22Rv1 (cell line): ENCODE measurements at regions not wholly inside any gene's neighbourhood (a gene's known extent, or its start where the extent isn't known, plus 50 kb on each side); places are given as distances from the start of the nearest gene placed in this dataset.

ENCODE experiments used
- ZFX ChIP-seq: fragments of 450-650 bp; IDR thresholded peaks from 2 replicates; pipeline ENCODE4 v1.6.1; 2017; ENCODE audit warnings: antibody characterized with exemption, borderline replicate concordance
- TF ChIP-seq, protein P1 (sequence below): fragments of 450-650 bp; IDR thresholded peaks from 2 replicates; pipeline ENCODE4 v1.5.1; 2017; ENCODE audit warnings: mild to moderate bottlenecking

DNA sequence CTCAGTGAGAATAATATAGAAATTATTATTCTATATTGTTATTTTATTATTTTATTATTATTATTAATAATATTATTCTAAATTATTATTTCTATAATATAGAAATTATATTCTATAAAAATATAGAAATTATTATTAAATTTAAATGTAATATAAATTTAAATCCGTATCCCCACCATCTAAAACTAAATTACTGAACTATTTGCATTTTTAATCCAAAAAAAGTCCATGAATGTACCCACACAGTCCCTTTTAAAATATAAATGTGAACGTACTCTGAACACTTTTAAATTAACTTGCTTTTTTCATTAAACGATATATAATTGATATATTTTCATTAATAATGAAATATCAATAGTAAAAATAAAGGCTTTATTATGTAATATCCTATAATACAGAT, 248.3 kb upstream of the PCDH7 start:
- TF ChIP-seq, protein P1, sequence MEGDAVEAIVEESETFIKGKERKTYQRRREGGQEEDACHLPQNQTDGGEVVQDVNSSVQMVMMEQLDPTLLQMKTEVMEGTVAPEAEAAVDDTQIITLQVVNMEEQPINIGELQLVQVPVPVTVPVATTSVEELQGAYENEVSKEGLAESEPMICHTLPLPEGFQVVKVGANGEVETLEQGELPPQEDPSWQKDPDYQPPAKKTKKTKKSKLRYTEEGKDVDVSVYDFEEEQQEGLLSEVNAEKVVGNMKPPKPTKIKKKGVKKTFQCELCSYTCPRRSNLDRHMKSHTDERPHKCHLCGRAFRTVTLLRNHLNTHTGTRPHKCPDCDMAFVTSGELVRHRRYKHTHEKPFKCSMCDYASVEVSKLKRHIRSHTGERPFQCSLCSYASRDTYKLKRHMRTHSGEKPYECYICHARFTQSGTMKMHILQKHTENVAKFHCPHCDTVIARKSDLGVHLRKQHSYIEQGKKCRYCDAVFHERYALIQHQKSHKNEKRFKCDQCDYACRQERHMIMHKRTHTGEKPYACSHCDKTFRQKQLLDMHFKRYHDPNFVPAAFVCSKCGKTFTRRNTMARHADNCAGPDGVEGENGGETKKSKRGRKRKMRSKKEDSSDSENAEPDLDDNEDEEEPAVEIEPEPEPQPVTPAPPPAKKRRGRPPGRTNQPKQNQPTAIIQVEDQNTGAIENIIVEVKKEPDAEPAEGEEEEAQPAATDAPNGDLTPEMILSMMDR: no peak
- no peak for TF ChIP-seq ZFX
